ENCODE measurements at regions not wholly inside any gene's neighbourhood (a gene's known extent, or its start where the extent isn't known, plus 50 kb on each side); places are given as distances from the start of the nearest gene placed in this dataset.

DNA sequence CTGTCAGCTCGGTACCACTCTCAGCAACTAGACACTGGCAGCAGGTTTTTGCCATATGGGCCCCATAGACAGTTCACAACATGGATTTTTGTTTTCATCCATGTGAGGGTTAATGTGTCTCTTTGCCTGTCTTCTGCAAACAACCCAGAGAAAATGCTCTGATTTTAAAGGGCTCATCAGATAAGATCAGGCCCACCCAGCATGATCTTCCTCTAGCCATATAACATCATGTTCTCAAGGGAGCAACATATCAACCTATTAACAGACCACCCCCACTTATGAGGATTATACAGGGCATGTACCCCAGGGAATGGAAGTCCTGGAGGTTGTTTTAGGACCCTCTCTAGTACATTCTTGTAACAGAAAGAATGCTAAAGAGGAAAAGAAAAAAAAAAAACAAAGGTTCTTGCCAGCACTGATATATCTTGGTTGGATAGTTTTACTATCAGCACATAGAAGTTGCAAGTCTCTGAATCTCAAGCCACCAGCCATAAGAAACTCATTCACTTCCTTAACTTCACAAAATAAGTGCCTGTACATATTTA is 1015.1 kb downstream of the TLE4 start:
- no peak for DNase-seq

DNA sequence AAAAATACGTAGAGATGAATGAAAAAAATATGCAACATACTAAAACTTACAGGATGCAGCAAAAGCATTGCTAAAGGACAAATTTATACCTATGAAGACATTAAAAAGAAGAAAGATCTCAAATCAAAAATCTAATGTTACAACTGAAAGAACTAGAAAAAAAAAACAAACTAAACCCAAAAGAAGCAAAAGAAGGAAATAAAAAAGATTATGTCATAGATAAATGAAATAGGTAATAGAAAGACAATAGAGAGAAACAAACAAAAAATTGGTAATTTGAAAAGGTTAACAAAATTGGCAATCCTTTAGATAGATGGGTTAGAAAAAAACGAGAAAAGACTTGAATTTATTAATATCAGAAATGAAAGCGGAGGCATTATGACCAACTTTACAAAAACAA is 1000.2 kb downstream of the TLE4 start:
- DNase-seq: no peak

DNA sequence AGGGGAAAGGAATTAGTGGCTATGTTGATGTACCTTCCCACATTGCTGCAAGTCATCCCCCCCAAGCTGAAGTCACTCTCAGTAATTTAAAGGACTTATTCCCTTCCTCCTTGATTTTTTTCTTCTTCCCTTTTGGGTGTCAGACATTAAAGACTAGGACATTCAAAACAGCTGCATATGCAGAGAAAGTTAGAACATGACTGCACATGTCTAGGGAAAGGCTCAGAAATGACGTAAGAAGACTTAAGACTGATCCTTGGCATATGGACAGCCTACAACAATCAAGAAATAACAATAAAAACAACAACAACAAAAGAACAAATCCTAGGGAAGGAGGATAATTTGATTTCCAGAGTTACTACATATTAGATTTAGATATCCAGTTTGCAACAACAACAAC is 997.5 kb downstream of the TLE4 start:
- no peak for DNase-seq

DNA sequence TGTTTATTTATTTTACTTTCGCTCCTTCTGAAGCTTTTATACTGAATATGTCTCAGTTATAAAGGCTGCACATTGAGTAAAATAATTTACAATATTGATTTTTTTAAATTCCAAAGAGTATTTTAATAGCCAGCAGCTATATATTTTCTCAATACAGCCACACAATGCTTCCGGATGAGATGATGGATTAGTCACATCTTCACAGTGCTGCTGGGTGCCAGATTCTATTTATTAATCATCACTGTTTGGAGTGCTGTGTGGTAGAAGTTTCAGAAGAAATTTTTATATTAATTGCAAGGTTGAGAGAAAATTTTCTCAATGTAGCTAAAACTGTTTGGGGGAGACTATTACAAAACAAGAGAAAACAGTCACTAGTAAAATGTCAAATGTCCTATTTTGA is 989.8 kb downstream of the TLE4 start:
- no peak for DNase-seq

DNA sequence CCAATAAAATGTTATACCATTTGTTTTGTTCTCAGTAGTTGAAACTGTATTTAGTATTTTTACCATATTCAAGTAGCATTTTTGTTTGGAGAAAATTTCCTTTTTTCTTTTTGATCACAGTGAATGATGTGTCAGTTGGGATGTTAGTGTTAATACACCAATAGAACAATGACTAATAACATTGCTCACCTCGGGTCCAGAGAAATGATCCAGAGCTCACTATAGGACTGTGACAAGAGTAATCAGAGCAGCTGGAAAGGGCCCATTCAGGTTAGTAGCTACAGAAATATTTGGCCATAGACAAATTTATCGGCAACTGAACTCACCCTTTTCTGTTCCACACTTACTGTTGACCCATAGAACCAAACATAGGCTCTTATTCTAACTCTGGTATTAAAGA is 989.2 kb downstream of the TLE4 start:
- no peak for DNase-seq

DNA sequence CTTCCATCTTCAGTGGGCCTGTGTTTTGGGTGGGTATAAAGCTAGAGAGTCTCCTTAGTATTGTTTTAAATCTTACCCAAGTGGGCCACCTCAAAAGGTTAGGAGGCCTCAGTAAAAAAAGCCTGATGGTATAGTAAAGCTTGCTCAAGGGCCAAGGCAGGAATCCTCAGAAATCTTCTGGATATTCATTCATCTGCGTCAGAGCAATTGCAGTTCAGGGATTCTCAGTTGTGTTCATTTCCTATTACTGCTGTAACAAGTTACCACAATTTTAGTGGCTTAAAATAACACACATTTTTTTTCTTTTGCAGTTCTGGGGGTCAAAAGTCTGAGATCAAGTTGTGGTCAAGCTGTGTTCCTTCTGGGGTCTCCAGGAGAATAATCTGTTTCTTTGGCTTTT is 985.5 kb downstream of the TLE4 start:
- DNase-seq: no peak

DNA sequence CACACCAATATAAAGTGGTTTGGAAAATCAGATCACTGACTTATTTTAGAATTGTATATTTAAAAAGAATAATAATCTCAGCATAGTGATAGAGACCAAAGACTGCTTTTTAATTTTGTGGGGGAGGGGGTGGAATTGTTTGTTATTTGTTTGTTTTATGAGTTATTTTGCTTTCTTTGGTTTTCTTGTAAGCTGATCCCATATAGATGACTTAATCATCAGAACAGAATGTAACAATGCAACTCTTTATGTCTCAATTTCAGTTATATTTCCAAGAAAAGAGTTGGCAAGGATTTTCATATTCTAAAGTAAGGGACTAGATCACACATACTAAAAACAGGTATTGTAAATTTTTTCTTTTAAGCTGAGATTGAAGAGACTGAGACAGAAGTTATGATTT is 984.9 kb downstream of the TLE4 start:
- no peak for DNase-seq

DNA sequence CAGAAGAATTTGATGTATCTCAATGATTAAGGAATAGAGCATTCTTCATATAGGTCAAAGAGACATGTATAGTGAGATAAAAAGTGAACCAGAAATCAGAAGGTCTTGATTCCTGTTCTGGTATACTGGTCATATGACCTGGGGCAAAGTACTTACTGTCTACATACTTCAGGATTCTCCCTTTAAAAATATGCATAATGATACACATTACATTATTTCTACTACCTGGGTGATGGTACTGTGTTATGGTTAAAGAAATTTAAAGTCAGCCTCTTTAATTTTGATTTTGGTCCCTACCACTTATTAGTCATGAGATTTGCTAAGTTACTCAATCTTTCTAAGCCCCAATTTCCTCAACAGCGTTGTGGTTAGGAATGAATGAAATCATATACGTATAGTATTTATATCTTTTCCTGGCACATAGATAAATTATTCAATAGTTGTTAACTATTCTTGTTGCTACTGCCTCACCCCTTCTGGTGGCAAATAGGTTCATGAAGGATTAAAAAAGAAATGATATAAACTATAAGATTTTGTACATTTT is 984.1 kb downstream of the TLE4 start:
- no peak for DNase-seq

DNA sequence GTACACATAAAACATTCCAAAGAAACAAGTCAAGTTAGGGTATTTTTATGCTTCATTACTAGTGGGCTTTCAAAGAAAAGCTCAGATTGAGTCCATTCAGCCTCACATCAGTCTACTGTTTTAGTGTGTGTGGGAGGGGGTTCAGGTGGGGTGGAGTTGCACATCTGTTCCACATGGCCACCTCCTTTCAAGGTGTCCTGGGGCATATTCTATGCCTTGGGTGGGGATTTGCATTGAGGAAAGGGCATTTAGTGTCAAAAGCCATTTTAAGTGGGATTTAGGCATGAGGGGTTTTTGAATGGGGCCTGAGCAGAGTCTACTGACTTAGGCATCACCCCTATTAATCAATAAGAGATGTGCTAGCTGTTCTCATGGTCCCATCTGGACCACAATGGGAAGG is 983.1 kb downstream of the TLE4 start:
- DNase-seq: no peak

DNA sequence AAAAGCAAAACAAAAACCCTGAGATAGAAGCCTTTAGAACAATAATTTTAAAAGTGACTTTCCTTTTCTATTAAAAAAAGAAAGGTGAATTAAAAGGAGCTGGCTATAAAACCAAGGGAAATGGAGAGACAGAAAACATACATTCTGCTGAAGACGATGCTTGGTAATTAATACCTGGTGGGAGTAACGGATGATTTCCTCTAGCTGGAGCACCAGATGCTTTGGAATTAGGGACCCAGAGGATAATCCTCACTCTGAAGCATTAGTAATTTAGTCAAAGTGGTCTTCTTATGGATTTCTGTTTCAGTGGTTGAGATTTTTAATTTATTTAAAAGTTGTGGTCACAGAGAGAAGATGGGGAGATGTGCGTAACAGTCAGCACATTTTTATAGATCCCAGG is 982.5 kb downstream of the TLE4 start:
- no peak for DNase-seq

DNA sequence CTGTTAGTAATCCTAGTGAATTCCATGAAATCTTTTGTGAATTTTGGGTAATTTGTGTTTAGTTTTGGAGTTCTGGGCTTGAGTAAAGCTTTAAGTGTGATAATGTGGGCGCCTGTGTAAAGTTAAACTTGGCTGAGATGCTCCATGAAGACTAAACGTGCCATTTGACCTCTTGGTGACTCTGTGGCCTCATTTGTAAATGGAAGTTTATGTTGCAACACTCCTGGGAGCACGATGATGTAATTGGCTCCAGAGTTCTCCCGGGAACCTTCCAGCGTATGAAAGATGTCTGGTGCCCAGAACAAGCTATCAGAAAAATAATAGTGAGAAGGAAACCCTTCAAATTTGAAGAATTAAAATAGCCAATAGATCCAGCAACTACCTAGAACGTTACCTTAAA is 981.2 kb downstream of the TLE4 start:
- DNase-seq: no peak

DNA sequence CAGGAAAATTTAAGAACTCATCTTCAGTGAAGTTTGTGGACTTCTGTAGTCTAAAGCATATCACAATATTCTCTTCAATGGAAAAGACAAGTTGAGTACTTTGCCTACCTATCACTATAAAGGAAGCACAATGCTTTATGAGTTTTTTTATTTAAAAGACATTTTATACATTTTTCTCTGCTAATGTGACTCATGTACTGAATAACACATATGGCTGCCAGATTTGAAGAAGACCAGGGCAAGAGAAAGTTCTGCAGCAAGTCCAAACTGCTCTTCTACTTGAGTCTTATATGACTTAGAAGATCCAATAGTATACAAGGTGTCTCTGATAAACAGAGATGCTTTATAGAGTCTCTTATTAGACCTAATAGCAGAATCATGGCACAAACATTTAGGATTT is 978.4 kb downstream of the TLE4 start:
- no peak for DNase-seq

DNA sequence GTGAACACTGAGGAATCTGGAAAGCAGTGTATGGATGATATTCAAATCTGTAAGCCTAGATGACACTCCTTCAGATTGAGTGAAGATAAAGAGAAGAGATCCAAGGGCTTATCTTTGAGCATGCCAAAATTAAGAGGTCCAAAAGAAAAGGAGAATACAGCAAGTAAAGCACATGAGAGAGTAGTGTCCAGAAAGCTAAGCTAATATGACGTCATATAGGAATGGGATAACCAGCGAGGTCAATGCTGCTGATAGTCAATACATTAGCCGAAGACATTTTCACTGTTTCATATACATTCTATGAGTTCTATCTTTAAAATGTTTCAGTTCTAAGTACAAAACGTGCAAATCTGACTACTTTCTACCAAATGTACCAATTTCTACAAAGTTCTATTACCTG is 975.8 kb downstream of the TLE4 start:
- no peak for DNase-seq

DNA sequence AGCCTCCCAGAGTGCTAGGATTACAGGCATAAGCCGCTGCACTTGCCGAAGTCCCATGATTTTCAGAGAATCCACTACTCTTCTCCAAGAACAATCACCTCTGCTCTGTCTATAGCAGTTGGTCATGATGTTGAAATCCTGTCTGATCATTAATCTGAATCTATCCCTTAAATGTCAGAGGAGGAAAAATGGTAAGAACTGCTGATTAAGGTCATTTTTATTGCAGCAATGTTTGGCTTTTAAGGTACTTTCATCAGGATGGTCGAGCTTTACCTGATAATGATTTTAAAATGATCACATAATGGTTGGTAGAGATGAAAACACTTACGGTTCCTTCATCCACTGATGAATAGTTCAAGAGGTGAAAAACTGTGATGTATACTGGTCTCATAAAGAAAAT is 968.6 kb downstream of the TLE4 start:
- DNase-seq: no peak

DNA sequence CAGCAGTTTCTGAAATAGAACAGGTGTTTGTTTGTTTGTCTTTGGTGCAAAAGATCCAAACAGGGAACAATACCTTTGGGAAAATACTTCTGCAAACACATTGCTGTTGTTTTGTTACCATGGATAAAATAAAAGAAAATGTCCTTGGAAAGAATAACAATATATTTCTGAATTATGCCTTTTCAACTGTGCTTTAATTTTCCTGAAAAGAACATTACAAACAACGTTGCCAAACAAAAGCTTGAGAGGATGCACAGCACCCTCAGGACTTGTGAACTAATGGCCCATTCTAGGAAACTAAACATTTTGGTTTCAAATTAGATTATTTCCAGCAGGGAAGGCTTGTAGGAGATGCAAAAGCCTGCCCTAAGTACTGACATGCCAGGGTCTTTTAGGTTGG is 967.2 kb downstream of the TLE4 start:
- DNase-seq: no peak

DNA sequence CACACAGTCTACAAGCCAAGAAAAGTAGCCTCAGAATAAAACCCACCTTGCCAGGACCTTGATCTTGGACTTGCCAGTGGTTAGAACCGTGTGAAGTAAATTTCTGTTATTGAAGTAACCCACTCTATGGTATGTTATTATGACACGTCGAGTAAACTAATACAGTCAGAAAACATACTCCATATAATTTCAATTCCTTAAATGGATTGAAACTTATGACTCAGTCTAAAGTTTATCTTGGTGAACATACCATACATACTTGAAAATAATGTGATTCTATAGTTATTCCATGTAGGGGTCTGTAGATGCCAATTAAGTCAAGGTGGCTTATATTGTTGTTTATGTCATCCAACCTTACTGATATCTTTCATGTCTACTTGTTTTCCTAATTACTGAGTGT is 950.7 kb downstream of the TLE4 start:
- no peak for DNase-seq

DNA sequence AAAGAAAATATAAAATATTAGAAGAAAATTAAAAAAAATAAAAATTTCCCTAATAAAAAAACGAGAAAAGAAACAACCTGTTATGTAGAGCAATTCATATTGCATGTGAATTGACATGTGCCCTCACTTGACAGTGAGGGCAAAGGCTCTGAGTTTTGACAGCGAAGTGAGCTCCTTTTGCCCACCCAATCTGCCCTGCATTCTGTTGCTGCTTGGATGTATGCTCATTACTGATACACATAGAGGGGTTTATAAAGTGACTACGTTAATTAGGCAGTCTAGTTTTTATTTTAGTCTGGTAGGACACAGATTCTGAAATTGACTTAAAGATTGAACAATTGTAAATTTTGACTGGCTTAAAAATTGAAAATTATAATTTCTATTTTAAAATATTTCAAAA is 949.4 kb downstream of the TLE4 start:
- DNase-seq: no peak

DNA sequence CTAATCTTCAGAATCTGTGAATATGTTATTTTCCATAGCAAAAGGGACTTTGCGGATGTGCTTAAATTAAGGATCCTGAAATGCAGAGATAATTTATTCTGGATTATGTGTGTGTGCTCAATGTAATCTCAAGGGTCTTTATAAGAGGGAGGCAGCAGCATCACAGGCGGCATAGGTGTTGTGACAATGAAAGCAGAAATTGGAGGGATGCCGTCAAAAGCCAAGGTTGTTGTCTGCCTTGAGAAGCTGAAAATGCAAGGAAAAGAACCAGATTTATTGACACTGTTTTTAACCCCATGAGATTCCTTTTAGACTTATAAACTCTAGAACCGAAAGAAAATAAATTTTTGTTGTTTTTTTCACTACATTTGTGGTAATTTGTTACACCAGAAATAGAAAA is 948.5 kb downstream of the TLE4 start:
- DNase-seq: no peak

DNA sequence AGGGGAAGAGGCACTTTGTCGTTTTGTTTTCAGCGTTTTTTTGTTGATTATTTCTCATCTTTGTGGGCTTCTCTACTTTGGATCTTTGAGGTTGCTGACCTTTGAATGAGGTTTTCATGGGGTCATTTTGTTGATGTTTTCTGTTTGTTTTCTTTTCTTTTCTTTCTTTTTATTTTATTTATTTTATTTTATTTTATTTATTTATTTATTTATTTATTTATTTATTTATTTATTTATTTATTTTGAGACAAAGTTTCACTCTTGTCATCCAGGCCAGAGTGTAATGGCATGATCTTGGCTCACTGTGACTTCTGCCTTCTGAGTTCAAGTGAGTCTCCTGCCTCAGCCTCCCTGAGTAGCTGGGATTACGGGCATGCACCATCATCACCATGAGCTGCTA is 946.7 kb downstream of the TLE4 start:
- DNase-seq: no peak

DNA sequence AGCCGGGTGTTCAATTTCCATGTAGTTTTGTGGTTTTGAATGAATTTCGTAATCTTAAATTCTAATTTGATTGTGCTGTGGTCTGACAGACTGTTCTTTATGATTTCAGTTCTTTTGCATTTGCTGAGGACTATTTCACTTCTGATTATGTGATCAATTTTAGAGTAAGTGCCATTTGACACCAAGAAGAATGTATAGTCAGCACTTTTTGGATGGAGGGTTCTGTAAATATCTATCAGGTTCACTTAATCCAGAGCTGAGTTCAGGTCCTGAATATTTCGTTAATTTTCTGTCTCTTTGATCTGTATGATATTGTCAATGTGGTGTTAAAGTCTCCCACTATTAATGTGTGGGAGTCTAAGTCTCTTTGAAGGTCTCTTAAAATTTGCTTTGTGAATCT is 944.9 kb downstream of the TLE4 start:
- no peak for DNase-seq

DNA sequence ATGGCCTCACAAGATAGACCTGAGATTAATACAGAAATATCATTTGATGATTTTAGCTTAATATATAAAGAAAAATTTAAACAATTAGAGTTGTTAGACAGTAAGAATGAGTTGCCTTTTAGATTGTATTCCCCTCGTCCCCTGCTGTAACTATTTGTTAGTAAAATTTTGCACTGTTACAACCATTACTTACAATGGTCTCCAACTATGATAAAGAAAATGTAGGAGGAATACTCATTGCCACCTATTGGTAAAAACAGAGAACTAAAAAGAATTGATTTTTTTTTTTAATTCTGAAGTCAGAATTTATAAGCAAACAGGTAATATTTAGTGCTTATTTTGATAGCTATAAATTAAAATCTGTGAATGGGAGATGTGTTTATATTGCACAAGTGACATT is 937.6 kb downstream of the TLE4 start:
- no peak for DNase-seq

DNA sequence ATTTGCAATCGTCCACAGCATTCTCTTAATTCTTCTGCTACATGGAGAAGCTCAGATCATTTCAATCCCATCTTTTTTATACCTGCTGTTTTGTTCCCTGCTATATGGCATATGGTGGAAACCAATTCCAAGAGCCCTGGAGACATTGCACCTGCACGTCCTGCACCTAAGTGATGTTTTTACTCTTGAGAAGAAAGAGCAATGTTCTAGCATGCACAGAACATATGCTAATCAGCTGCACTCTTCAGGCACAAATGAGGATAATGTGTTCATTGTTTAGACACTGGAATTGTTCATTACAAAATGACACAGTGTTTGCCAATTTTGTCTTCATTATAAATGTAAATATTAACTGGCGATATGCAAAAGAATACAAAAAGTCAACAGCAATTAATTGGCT is 935.8 kb downstream of the TLE4 start:
- DNase-seq: no peak

DNA sequence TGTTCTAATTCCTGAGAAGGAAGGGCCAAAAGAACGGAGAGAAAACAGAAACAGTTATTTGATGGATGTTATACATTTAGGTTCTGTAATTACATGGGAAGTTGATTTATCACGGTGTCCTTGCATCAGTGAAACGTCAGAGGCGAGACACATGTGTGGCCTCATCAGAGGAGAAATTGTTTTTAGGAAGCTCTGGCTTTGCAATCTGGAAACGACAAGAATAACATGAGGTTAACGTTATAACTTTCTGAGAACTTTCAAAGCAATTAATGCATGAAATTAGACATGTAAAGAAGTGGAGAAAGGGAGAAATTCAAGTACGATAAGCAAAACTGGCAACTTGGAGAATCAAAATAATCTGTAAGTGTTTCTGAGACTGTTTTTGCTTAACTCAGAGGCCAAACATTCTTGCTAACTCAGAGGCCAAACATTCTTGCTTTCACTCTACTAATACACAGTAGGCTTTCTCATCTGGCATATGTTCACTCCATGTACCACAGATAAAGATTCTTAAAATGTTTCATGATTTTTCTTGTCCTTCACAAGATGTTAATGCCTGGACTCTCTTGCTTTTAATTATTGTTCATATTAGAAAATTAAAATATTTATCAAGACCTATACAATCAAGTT is 933.0 kb downstream of the TLE4 start:
- no peak for DNase-seq

DNA sequence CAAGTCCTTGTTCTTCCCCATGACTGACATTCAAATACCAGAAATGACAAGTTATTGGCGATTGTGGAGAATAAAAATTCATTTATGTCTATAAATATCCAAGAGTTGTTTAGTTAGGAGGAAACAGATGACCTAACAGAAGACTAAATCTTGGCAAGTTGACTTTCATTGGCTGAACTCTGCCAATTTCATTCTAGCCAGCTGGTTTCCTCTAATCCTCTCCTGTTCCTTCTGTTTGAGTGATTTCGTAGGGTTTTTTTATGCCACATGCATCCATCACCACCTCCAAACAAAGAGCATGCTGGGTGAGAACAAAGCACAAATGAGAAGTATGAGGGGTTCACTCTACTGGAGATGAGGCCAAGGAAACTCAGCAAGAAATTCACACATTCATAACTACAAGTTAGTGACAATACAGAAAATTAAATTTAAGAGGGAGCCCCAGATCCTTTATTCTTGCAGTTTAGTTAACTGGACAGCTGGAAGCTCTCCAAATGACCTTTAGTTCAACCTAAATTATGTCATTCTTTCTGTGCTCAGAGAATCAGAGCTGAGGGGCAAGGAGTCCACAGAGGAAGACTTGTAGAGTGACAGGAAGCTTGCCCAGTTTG is 932.0 kb downstream of the TLE4 start:
- peak; percentile 53 for DNase-seq

DNA sequence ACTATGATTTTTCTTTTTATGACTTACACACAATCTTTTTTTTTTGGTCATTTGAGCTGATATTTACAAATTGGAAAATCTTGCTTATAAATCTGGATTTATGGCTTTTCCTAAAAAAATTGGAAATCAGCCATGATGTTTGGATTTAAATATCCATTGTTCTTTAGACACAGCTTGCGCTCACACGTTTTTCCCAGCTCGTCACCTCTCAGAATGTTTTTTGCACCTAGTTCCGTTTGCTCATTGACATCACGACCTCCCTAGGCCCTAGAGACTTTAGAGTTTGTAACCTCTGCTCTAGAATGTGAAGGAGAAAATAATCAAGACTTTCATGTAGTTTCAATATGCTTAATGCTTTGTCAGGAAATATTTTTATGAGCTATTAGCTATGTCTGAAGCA is 930.5 kb downstream of the TLE4 start:
- DNase-seq: no peak

Measured in right forelimb (tissue), 1 donor.